ENCODE measurements at regions not wholly inside any gene's neighbourhood (a gene's known extent, or its start where the extent isn't known, plus 50 kb on each side); places are given as distances from the start of the nearest gene placed in this dataset.

DNA sequence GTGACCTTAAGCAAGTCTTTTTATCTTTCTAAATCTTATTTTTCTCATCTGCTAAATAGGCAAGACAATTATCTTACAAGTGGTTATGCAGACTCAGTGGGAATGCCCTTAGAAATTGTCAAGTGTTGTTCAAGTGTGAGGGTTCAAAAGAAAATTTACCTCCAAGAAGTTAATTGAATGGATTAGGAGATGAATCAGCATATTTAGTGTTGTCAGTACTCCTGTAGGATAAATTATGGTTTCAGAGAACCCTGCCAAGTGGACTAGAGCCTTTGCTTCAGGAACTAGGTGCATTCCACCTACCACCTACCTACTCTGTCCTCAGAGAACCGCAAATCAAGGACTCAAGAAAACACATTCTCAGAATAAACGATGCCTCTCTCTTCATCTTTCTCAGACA, 69.8 kb upstream of the KCTD1 start:
- no peak for DNase-seq (ENCODE audit: low spot score)

DNA sequence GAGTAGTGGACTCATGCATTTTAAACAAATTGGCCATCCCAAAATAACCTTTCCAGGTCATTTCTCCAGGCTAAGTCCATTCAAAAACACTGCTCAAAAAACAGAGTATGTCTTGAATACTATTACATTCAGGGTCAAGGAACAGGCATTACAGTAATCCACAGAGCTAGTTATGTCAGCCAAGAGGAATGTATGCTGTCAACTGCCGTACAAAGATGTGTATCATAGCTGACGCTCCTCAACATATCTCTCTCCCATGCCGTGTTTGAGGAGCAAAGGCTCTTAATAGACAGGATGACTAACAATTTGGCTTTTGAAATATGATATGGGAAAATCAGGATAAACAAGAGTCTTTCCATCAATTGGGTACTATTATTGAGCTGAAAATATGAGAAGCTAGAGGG, 68.8 kb upstream of the KCTD1 start:
- no peak for DNase-seq (ENCODE audit: low spot score)

DNA sequence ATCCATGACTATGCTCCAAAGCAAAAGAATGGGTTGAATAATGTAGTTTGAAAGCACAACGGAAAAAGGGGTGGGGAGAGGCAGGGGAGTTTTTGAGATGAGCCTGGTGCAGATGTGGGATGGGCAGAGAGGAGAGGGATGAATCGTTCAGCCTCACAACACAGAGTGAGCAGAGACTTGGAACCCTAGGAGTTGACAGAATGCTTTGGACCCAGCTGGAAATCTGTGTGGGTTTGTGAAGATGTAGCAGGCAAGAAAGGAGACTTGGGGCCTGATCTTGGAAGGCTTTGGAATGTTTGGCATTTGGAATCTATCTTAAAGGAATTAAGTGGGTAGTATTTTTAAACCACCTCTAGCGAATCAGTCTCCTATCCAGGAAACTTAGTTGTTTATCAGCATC, 66.0 kb upstream of the KCTD1 start:
- DNase-seq (ENCODE audit: low spot score), result no peak

Data from mesenteric fat pad (tissue), 1 donor.